NCI-H345 (cell line): ENCODE measurements at regions not wholly inside any gene's neighbourhood (a gene's known extent, or its start where the extent isn't known, plus 50 kb on each side); places are given as distances from the start of the nearest gene placed in this dataset.
A peak's percentile ranks its signal among the peaks of the same experiment; 100 is the strongest.

ENCODE experiments used
- DNase-seq: peaks from one replicate; lab custom pipeline; 2025; lab: John Stamatoyannopoulos, UW

DNA sequence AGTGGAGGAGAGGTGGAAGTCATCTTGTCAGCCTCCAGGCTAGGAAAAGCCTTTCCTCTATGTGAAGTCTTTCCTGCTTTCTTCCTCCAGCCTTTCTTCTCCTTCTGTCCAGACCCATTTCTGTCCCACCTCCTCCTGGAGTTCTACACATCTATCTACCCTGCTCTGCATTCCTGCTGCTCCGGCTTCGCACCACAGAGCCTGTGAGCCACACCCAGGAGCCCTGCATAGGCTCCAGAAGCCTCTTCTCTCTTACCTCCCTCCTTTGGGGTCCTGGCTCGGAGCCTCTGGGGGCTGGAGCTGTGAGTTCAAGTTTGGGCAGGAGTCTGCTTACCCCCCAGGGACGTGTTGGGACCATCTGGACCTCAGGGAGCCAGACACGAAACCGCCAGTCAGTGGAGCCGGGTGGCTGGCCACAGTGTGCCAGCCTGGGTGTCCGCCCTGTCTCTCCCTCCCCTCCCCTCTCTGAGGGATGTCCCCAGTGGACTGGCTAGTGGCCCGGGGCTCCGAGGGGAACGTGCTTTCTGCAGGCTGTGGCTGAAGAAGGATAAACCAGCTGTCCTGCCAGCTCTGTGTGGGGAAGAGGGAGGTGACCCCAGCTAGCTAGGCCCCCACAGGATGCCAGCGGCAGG lies 99.2 kb downstream of the VEGFA start:
- DNase-seq: no peak

DNA sequence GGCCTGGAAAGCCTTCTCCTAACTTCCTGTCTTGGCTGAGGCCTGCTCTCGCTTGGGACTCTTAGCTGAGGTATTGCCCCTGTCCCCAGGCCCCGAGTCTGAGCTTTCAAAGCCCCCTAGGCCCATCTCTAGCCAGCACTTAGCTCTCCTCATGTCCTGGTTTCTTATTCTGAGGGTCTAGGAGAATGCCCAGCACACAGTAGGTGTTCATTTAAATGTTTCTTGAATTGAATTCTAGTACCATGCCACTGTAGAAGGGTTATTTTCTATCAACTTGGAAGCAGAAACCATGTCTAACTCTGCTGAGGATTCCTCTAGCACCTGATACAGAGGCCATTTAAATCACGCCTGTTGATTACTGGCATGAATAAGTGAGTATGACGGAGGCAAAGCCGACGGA lies 98.5 kb downstream of the VEGFA start:
- DNase-seq: no peak

DNA sequence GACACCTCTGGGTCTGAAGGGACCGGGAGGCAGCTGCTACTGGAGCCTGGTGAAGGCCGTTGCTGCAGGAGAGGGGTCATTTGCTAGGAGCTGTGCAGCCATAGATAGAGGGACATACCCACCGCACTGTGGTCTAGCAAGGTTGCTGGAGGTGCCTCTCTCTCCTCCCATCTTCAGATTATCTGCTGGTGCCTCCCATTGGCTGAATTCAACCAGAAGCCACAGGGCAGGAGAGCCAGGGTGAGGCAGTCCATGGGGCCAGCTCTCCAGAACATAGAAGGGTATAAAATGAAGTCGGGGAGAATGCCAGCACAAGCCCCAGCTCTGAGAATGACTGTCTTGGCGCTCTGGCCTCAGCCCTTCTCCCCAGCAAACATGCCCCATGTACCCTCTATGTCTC lies 98.0 kb downstream of the VEGFA start:
- no peak for DNase-seq

DNA sequence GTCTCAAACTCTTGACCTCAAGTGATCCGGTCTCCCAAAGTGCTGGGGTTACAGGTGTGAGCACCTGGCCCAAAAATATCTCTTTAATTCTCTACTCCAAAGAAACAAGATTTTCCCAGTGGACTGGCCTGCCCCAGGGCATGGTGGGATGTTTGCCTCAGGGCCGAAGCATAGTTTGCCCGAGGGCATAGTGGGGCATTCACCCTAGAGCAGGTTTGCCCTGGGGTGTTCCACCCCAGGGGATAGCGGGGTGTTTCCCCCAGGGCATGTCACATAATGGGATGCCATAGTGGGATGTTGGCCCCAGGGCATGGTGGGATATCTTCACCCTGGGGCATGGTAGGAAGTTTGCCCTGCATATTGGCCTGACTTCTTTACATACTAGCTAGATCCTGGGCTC lies 97.2 kb downstream of the VEGFA start:
- no peak for DNase-seq

DNA sequence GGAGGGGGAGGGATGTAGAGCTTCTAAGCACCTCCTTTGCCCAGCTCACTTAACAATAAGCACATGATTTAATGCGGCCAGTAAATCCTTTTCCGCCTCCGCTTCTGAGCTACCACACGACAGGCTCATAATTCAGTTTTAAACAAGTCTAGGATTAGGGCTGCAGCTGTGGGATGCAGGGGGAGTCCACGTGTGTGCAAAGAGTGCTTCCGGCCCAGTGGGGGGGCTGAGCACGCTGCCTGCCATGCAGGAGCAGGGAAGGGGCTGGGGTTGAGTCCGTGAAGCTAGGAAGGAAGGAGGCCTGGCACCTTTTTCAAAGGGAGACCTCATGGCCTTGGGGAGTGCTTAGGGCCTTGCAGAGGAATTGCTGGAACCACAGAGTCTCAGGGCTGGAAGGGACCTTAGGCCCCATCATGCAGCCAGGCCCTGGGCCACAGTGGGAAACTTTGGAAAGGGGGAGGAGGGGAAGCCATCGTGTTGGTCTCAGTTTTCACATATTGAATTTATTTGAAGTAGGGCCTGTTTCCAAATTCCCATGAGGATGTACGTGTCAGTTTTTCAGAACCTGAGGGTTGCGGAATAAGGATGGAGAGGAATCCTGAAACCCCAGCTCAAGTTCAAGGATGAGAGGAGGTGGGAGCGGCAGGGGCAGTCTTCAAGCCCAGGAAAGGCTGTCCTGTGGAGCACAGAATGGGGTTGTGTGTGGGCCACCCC lies 96.1 kb downstream of the VEGFA start:
- DNase-seq: no peak

DNA sequence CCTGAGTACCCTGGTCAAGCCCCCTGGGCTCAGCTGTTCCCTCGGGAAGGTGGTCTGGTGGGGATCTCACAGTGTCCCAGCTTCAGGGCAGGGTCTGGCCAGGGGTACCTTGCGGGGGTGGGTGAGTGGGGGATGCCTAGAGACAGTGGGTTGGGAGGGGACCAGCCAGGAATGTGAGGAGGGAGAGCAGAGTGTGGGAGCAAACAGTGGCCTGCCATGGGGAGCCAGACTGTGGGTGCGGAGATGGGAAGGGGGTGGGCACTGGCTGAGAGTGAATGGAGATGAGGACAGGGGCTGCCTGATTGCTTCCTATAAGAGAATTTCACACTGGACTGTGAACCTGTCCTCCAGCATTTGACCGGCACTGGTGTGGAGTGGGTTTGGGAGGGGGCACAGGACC lies 95.1 kb downstream of the VEGFA start:
- DNase-seq: no peak

DNA sequence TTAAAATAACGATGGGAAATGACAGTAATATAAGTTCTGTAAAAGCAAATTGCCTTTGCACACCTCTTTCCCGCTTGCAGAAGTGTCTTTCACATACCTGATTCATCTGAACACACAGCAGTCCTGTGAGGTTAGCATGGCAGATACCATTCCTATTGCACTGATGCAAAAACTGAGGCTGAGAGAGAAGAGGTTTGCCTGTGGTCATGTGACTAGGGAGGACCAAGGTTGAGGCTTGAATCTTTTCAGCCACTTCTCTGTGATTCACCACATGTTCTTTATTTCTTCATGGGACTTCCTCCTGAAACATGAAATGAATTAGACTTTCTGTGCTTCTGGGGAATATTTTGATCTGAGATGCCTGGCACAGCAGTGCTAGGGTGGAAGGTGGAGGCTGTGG lies 92.9 kb downstream of the VEGFA start:
- DNase-seq: no peak

DNA sequence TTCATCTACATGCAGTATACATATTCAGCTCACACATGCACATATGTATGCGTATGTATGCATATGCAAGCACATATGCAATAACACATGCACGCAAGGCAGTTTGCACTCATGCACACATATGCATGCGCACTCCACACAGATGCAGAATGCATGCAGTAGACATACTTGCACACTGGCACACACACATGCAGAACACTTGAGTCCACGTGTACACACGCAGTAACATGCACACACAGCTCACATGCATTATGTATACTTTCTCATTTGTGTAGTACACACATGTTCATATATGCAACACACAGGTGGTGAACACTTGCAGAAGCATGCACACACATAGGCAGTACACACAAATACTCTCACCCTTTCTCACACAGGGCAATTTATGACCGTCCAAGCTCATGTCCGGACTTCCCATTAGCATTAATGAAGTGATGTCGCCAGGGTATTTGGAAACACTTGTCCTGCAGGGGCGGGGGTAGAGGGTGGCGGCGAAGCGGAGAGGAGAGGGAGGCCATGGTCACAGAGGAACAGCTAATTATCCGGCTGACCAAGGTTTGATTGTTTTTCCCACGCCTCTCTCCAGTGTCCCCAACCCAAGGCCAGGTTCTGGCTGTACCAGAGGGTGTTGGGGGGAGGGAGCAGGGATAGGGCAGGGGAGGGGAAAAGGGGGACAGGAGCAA lies 91.3 kb downstream of the VEGFA start:
- DNase-seq: no peak

DNA sequence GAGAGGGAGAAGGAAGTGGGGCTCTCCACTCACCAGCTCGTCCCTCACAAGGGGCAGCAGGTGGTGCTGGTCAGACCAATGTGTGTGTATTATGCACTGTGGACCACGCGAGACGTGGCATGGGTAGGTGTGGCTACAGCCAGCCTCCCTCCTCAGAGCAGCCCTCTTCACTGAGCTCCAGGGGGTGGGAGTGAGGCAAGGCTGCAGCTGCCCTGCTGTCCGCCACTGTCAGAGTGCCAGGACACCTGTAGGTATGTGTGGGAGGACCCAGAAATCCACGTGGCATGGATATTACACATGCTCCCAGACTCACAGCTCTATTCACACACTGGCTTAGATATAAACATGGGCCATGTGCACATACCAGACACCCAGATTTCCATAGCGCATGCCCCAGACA lies 90.3 kb downstream of the VEGFA start:
- DNase-seq: peak; percentile 39

DNA sequence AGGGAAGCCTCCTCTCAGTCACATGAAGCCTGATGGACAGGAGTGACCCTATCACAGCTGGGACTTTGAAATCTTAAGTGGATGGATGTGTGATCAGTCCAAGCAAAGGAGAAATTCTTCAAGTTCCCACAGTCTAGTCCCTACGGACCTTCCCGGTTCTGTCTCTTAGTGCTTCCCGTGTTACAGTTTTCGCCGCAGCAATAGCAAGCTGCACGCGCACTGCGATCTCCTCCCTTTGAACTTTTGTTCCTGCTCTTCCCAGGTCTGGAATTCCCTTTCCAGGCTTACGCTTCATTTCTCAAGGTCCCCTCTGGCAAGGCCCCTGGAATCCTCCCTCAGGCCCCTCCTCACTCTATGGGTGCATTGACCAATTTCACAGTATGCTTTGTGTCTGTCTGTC lies 89.2 kb downstream of the VEGFA start:
- DNase-seq: no peak

DNA sequence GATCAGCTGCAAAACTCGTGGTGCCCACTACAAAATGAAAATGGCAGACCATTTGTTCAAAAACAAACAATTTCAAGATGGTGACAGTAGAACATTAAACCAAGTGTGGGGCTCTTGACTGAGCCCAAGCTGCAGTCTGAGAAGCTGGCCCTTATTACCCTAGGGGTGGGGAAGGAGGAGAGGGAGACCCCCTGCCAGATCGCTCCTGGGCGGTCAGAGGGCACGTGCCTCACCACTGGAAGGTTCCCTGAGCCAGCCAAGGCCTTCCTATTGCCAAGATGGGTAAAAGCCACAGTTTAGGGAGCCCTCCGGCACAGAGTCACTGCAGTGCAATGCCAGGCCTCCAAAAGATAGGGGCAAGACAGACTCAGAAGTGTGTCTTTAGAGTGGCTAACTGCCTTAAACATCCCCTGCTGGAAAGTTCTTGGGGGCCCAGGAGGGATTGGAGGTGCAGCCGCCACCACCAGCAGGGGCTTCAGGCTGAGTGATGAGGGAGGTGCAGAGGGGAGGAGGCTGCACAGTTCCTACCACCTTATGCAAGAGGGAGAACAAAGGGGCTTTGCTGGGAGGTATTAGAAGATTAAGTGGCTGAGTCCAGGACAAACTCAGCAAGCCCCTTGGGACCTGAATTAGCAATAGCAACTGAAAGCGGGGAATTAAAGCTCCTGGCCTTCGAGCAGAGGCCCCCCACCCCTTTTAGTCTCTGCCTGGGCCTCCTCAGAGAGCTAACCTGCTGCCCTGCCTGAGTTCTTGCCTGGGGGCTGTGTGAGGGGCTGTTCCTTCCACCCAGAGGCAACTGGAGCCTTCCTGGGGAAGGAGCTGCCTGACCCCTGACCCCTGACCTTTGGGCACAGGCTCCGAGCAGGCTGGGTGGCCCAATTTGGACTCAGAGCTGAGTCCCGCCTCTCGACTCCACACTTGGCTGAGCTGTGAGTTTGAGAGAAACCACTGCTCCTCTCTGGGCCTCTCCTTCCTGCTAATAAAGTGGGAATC lies 88.4 kb downstream of the VEGFA start:
- no peak for DNase-seq

DNA sequence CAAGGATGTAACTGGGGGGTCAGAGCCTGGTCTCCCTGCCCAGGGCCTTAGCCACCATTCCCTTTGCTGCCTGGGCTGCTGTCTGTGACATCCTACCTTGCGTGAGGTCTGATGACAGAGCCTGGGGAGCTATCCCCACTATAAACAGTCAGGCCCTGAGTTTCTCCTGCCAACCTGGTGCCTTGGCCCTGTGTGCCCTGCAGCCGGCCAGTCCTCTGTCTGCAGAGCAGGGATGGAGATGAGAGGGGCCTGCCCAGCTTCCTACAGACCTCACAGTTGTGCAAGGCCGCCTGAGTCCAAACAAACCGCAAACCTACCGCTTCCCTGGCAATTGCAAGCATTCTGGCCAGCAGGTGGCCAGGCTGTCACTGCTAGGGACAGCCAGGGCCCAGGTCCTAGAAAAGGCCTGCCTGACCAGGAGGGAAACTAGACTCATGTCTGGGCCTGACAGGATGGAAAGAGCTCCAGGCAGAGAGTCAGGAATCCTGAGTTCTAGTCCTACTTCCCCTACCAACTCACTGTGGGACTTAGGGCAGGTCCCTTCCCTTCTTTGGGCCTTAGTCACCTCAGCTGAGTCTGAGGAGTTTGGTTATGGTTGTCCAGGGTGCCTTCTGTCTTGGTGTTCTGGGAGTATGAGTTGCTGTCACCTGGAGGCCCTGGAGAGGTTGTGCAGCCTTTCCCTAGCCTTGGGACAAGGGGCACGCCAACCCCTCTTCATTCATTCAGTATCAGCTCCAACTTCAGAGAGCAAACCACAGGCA lies 86.2 kb downstream of the VEGFA start:
- no peak for DNase-seq

DNA sequence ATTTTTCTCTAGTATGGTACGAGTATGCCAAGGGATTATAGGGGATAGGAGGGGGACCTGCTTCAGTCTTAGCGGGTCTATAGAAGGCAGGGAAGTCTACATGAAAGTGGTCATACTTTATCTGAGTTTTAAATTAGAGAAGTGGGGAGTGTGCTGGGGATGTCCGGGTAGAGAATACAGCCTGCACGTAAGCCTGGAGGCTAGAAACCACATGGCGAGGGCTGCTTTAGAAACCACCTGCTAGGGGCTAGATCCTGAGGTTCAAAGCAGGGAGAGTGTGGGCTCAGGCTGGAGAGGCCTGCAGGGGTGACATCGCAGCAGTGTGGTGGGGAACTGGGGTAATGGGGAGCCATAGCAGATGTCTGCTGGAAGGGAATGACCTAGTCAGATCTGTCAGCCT lies 85.2 kb downstream of the VEGFA start:
- no peak for DNase-seq

DNA sequence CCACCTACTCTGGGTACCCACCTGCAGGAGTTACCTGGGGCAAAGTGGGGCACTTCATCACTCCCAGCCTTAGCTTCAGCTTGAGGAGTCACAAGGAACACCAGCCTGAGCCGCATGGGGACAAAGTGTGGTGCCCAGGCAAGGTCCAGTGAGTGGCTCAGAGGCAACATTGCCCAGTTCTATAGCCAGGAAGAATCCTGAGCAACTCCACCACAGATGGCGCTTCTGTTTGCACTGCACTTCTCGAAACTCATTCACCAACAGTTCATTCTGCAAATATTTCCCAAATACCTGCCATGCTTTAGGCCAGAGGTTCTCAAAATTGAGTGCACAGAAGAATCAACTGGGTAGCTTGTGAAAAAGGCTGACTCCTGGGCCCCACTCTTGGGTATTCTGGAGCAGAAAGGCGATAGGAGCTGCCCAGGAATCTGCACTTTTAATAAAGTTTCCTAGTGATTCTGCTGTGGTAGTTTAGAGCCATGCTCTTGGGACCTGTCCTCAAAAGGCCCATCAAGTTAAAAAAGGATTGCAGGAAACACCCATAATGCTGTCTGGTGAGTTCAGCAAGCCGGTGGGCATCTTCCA lies 83.1 kb downstream of the VEGFA start:
- no peak for DNase-seq

DNA sequence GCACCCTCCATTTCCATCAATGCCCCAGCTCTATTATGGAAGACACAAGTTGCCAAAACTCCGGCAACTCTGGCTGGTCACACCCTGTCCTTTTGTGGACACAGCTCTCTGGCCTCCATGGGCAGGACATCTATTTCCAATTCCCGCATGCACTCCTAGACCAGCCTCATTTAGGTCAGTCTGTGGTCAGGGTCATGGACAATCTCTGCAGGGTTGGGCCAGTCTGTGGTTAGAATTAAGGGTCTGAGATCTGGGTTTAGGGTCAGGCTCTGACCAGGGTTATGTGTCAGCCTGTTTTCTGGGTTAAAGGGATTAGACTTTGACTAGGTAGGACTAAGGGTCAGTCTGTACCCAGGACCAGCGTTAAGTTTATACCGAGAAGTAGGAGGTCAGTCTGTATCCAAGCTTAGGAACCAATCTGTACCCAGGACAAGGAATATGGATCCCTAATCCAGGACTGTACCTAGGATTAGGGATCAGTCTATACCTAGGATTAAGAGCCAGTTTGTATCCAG lies 82.4 kb downstream of the VEGFA start:
- no peak for DNase-seq

DNA sequence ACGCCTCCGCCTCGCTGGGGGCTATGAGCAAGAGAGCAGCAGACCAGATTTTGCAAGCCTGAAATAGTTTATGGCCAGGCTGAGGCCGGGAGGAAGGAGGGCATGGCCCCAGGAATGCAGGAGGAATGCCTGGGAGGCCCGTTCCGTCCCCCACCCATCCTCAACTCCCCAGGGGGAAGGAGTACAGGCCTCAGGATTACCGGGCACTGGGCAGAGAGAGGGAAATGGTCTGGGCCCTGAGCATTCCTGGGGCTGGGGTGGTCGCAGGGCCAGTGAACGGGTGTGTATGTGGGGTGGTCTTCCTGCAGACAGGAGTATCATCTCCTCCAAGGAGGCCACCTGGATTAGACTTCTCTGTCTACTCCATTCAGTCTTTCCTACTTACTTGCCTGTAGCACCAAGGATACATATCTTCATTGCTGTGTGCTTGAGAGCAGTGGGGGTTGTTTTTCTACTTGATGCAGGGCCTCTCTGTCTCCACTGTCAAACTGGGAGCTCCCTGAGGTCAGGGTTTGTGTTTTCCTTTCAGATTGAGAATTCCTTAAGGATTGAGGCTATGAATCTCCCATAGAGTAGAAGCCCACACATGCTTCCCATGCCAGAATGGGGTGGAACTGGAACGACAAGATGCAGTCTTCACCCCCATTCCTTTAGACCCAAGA lies 81.3 kb downstream of the VEGFA start:
- no peak for DNase-seq

DNA sequence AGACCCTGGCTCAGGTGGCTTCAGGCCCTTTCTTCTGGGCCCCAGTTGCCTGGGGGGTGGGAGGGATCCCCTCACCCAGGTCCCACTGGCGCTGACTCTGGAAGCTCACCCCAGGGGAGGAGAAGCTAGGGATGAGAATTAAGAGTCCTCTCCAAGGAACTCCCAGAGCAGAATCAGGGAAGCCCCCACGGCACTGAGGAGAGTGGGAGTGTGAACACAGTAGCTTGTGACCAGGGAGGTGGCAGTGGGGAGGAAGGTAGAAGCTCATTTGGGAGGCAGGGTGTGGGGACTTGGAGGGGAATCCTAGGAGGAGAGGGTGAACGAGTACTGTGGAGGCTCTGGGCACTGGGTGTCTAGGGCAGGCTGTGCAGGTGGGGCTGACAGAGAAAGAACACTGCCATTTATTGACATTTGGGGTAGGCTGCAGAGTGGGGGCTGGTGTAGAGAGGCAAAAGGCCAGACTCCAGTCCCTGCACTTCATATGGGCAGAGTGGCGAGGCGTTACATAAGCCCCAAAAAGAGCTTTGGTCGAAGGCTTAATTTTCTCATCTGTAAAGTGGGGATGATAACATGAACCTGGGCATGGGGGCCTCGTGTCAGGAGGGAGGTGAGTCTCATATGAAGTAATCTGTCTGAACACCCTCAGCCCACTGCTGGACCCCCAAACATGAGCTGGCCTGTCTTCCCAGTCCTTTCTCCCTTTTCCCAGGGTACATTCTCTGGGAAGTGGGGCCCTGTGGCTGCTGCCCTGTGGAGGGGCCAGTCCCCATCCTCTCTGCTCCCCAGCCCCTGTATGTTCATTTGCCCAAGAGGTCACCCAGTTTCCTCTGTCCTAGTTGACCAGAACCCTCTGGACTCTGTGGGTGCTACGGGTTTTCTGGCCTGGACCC lies 80.5 kb downstream of the VEGFA start:
- no peak for DNase-seq

DNA sequence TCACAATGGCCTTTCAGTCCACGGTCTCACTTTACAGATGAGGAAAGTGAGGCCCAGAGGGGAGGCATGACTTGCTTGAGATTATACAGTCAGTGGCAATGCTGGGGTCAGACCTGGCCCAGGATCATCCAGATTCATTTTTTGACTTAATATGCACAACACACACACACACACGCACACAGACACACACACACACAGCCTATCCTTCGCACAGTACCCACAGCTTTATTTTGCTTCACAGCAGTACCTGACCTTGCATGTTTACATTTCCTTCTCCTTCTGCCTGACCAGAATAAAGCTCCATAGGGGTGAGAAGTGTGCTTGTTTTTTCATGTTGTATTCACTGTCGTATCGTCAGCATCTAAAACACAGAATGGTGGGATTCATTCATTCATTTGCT lies 79.8 kb downstream of the VEGFA start:
- DNase-seq: no peak

DNA sequence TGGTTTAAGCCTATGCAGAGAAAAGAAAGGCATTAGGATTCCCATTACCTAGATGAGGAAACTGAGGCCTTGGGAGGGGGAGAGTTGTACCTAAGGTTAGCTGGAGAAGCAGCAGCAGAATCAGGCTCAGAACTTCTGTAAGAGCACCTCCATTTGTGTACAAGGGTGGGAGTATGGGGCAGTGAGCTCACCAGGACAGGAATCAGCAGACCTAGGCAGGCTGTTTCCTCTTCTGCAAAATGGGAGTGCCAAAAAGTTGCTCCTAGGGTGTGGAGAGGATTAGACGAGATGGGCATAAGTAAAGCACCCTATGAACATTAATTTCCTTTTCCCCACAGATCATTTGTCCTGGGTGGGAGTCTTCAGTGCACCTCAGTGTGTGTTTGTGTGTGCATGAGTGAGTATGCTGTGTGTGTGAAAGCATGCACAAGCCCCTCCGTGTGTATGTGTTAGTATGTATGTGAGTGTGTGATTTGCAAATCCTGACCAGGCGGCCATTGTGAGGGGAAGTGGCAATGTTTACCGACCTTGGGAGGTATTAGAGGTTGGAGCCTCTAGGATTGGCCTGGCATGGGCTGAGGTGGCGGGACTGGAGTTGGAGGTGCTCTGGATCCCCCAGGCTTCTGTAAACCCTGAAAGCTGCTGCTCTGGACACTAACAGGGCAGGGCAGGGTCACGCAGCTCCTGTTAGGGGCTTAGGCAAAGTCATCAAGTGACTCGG lies 78.8 kb downstream of the VEGFA start:
- no peak for DNase-seq
